WTC11 (cell line): ENCODE measurements at regions not wholly inside any gene's neighbourhood (a gene's known extent, or its start where the extent isn't known, plus 50 kb on each side); places are given as distances from the start of the nearest gene placed in this dataset.
"Not testable (repeated sequence)": the region's sequence is repeated elsewhere in the genome, so short reads cannot be mapped to it uniquely, and the experiment has no call there.

Experiments used
- ETV6 ChIP-seq: sonication (generic); formaldehyde crosslinking; IDR thresholded peaks from 2 replicates; pipeline ENCODE4 v1.8.1; 2022; ENCODE audit warnings: mild to moderate bottlenecking, missing genetic modification reagents
- FOXJ3 ChIP-seq: sonication (generic); formaldehyde crosslinking; IDR thresholded peaks from 2 replicates; pipeline ENCODE4 v1.9.0; 2021; ENCODE audit warnings: missing genetic modification reagents, mild to moderate bottlenecking, borderline replicate concordance
- JUN ChIP-seq: sonication (generic); formaldehyde crosslinking; IDR thresholded peaks from 2 replicates; pipeline ENCODE4 v1.8.0; 2023; ENCODE audit warnings: mild to moderate bottlenecking, missing genetic modification reagents
- NFYB ChIP-seq: sonication (generic); formaldehyde crosslinking; conservative IDR thresholded peaks from 2 replicates; pipeline ENCODE4 v1.8.0; 2022; ENCODE audit warnings: low read depth, missing genetic modification reagents
- SP1 ChIP-seq: sonication (generic); formaldehyde crosslinking; conservative IDR thresholded peaks from 2 replicates; pipeline ENCODE4 v1.8.1; 2022; ENCODE audit warnings: missing genetic modification reagents
- ZNF671 ChIP-seq: fragments of 250-450 bp; sonication (Bioruptor Pico); IDR thresholded peaks from 2 replicates; pipeline ENCODE4 v1.8.0; 2021; ENCODE audit warnings: mild to moderate bottlenecking
- TF ChIP-seq, protein P1 (sequence below): fragments of 200-600 bp; IDR thresholded peaks from 2 replicates; pipeline ENCODE4 v1.8.0; 2022; ENCODE audit warnings: antibody characterized with exemption
- TF ChIP-seq, protein P2 (sequence below): sonication (generic); formaldehyde crosslinking; IDR thresholded peaks from 2 replicates; pipeline ENCODE4 v1.8.1; 2022; ENCODE audit warnings: mild to moderate bottlenecking, missing genetic modification reagents, moderate library complexity, borderline replicate concordance
- TF ChIP-seq, protein P3 (sequence below): sonication (generic); formaldehyde crosslinking; IDR thresholded peaks from 2 replicates; pipeline ENCODE4 v1.8.0; 2022; ENCODE audit warnings: mild to moderate bottlenecking, missing genetic modification reagents

DNA sequence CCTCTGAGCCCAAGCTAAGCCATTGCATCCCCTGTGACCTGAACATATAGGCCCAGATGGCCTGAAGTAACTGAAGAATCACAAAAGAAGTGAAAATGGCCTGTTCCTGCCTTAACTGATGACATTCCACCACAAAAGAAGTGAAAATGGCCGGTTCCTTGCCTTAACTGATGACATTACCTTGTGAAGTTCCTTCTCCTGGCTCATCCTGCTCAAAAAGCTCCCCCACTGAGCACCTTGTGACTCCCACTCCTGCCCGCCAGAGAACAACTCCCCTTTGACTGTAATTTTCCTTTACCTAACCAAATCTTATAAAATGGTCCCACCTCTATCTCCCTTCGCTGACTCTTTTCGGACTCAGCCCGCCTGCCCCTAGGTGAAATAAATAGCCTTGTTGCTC lies 399.5 kb upstream of the ZNF804A start:
- not testable (repeated sequence) for TF ChIP-seq FOXJ3 (CRISPR knock-in tag); NFYB (CRISPR knock-in tag); ZNF671; SP1 (CRISPR knock-in tag); JUN (CRISPR knock-in tag); ETV6 (CRISPR knock-in tag)
- TF ChIP-seq, protein P1, sequence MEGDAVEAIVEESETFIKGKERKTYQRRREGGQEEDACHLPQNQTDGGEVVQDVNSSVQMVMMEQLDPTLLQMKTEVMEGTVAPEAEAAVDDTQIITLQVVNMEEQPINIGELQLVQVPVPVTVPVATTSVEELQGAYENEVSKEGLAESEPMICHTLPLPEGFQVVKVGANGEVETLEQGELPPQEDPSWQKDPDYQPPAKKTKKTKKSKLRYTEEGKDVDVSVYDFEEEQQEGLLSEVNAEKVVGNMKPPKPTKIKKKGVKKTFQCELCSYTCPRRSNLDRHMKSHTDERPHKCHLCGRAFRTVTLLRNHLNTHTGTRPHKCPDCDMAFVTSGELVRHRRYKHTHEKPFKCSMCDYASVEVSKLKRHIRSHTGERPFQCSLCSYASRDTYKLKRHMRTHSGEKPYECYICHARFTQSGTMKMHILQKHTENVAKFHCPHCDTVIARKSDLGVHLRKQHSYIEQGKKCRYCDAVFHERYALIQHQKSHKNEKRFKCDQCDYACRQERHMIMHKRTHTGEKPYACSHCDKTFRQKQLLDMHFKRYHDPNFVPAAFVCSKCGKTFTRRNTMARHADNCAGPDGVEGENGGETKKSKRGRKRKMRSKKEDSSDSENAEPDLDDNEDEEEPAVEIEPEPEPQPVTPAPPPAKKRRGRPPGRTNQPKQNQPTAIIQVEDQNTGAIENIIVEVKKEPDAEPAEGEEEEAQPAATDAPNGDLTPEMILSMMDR: not testable (repeated sequence)
- TF ChIP-seq, protein P2, sequence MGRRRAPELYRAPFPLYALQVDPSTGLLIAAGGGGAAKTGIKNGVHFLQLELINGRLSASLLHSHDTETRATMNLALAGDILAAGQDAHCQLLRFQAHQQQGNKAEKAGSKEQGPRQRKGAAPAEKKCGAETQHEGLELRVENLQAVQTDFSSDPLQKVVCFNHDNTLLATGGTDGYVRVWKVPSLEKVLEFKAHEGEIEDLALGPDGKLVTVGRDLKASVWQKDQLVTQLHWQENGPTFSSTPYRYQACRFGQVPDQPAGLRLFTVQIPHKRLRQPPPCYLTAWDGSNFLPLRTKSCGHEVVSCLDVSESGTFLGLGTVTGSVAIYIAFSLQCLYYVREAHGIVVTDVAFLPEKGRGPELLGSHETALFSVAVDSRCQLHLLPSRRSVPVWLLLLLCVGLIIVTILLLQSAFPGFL (CRISPR knock-in tag): not testable (repeated sequence)
- TF ChIP-seq, protein P3, sequence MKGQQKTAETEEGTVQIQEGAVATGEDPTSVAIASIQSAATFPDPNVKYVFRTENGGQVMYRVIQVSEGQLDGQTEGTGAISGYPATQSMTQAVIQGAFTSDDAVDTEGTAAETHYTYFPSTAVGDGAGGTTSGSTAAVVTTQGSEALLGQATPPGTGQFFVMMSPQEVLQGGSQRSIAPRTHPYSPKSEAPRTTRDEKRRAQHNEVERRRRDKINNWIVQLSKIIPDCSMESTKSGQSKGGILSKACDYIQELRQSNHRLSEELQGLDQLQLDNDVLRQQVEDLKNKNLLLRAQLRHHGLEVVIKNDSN (CRISPR knock-in tag): not testable (repeated sequence)
